Colonic mucosa (tissue), 4 donors: ENCODE measurements at regions not wholly inside any gene's neighbourhood (a gene's known extent, or its start where the extent isn't known, plus 50 kb on each side); places are given as distances from the start of the nearest gene placed in this dataset.

Experiments used
- DNase-seq: peaks from one replicate; pipeline ENCODE4 v3.0.0-alpha.2; 2020
- H3K27ac ChIP-seq: fragments of 200-600 bp; one replicate; pipeline ENCODE4 v1.8.0; 2021
- H3K27me3 ChIP-seq: fragments of 200-600 bp; one replicate; pipeline ENCODE4 v1.8.0; 2021
- H3K36me3 ChIP-seq: fragments of 200-600 bp; one replicate; pipeline ENCODE4 v1.8.0; 2021
- H3K4me1 ChIP-seq: fragments of 200-600 bp; one replicate; pipeline ENCODE4 v1.8.0; 2021; ENCODE audit warnings: mild to moderate bottlenecking
- H3K4me3 ChIP-seq: fragments of 200-600 bp; one replicate; pipeline ENCODE4 v1.8.0; 2021
- H3K9ac ChIP-seq, 2 donors: one replicate each; pipeline ENCODE4 v1.7.0; 2013; ENCODE audit warnings: control low read depth in 2 of 2, low read depth in 2 of 2, low read length in 2 of 2
- H3K9me3 ChIP-seq: fragments of 200-600 bp; one replicate; pipeline ENCODE4 v1.8.0; 2021
- CTCF ChIP-seq: fragments of 200-600 bp; IDR thresholded peaks from one replicate; pipeline ENCODE4 v1.8.0; 2022; ENCODE audit warnings: antibody characterized with exemption, mild to moderate bottlenecking
- intact Hi-C: fragments of 100-400 bp; cut with DNase I; formaldehyde crosslinking; loops from one replicate; pipeline ENCODE4 v1.14.1; 2022
- donor health status: healthy.
- donor health status: DM: no; HTN: no; CAD: no.
- donor health status: DM: no; HTN: no; CAD: no.

DNA sequence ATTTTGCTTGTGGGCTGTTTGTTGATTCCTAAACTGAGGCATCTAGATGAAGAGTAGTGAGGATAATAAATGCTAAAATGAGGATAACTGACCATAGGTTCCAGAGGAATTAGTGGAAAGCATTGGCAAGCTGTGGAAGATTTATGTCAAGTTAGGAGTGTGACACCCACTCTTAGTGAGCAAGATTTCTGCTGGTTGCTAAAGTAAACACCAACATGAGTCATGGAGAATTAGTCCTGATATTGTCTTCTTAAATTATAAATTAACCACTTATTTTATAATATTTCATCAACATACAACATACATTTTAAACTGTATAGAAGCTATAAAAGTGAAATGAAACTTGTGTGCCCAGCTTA is 328.2 kb downstream of the RPL10L start:
- H3K36me3 ChIP-seq = no peaks in the 10 kb centered on the region
- no peak overlapping the region for H3K9ac ChIP-seq
- no peak overlapping the region for H3K27ac ChIP-seq
- H3K4me3 ChIP-seq = no peak overlapping the region
- DNase-seq = no peak
- no peaks in the 10 kb centered on the region for H3K4me1 ChIP-seq
- no peak for TF ChIP-seq CTCF
- no peaks in the 10 kb centered on the region for H3K27me3 ChIP-seq
- no peaks in the 10 kb centered on the region for H3K9me3 ChIP-seq
- intact Hi-C loops = no loop called here

DNA sequence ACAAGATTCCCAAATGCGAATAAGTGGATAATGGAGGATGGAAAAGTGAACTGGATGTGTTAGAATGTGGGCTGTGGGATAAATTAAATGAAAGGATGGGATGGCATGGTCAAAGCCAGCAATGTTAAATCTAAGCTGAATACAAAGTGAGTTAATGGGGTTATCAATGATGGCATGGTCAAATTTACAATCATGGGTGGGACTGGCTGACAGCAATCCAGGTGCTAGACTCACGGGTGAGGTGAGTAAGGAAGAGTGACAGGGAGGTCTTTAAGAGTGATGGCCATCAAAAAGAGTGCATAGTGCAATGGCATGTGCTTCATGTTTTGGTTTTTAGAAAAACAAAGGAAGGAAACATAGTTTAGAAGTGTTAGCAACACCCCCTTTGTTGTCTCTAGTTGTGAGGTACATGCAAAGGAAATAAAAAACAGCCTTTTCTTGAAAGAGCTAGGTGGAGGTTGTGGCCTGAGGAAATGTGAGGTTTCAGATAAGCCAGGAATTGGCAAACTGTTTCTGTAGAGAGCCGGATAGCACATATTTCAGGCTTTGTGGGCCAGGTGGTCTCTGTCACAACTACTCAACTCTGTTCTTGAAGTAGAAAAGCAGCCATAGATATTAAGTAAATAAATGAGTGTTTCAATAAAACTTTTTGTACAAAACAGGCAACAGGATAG is 328.7 kb downstream of the RPL10L start:
- intact Hi-C loops = no loop called here
- H3K36me3 ChIP-seq = no peaks in the 10 kb centered on the region

DNA sequence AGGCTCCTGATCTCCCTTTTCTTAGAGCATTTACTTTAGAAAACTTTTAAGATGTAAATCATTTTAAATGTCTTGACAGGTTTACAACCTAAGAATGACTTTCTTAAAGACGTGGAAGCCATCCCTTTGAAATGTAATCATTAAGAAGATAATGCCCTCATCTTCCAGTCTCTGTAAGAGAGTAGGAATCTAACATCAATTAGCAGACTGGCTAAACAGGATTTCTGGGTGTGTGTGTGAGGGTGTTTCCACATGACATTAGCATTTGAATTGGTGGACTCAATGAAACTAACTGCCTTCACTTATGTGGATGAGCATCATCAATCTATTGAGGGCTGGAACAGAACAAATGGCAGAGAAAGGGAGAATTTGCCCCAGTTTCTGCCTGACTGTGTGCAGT is 329.5 kb downstream of the RPL10L start:
- Histone ChIP-seq H3K4me3 (no peak overlapping the region), H3K36me3 (no peaks in the 10 kb centered on the region), H3K9me3 (no peaks in the 10 kb centered on the region), H3K4me1 (no peaks in the 10 kb centered on the region), H3K9ac (no peak overlapping the region), H3K27ac (no peak overlapping the region), H3K27me3 (no peaks in the 10 kb centered on the region)
- intact Hi-C loops = no loop called here
- TF ChIP-seq CTCF = no peak
- DNase-seq = no peak

More for the DNA sequence above, 328.7 kb downstream of the RPL10L start:
- DNase-seq = no peak
- no peak overlapping the region for H3K4me3 ChIP-seq
- no peak overlapping the region for H3K9ac ChIP-seq
- TF ChIP-seq CTCF = no peak
- no peaks in the 10 kb centered on the region for H3K9me3 ChIP-seq
- no peak overlapping the region for H3K27ac ChIP-seq
- H3K27me3 ChIP-seq = no peaks in the 10 kb centered on the region
- no peaks in the 10 kb centered on the region for H3K4me1 ChIP-seq

DNA sequence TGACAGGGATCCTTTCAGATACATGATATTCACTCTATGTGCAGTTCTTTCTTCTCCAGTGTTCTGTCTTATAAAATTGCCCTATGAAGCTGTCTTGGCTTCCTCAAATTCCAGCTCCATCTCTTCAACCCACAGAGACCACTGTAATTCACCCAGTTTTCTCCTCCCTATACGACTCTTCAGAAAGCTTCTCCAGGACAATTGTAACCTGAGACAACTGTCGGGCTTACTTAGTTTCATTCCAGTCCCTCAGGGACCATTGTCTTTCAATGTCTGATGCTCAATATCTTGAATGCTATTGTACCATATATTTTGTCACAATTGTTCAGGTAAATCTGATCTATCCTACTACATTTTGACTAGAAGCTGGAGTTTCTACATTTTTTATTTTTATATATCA is 345.3 kb downstream of the RPL10L start:
- intact Hi-C loops = no loop called here
- H3K9ac ChIP-seq = no peak overlapping the region
- no peaks in the 10 kb centered on the region for H3K36me3 ChIP-seq
- no peaks in the 10 kb centered on the region for H3K4me1 ChIP-seq
- H3K9me3 ChIP-seq = no peaks in the 10 kb centered on the region
- no peak for DNase-seq
- no peak overlapping the region for H3K27ac ChIP-seq
- no peaks in the 10 kb centered on the region for H3K27me3 ChIP-seq
- H3K4me3 ChIP-seq = no peak overlapping the region
- TF ChIP-seq CTCF = no peak

DNA sequence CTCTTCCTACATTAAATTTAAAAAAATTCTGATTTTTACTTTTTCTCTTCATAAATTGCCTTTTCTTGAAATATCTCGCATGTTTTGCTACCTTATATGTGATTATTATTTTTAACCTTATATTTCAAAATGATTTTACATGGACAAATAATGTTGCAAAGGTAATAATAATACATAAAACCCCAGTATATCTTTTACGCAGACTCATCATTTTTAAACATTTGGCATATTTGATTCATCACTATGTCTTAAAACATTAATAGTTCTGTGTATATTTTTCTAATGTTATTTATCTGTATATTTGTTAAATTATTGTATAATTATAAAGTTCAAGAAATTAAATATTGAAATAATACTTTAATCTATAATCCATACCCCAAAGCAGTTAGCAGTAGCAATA is 350.8 kb downstream of the RPL10L start:
- Histone ChIP-seq H3K36me3 (no peaks in the 10 kb centered on the region), H3K27ac (no peak overlapping the region), H3K4me1 (no peaks in the 10 kb centered on the region), H3K4me3 (no peak overlapping the region), H3K9me3 (no peaks in the 10 kb centered on the region), H3K27me3 (no peaks in the 10 kb centered on the region), H3K9ac (no peak overlapping the region)
- DNase-seq = no peak
- no peak for TF ChIP-seq CTCF
- intact Hi-C loops = no loop called here
